Ovary (tissue), 3 donors: ENCODE measurements at regions not wholly inside any gene's neighbourhood (a gene's known extent, or its start where the extent isn't known, plus 50 kb on each side); places are given as distances from the start of the nearest gene placed in this dataset.

Experiments used
- EP300 ChIP-seq: sonication (generic); formaldehyde crosslinking; IDR thresholded peaks from one replicate; pipeline ENCODE4 v1.6.1; 2017; ENCODE audit warnings: antibody characterized with exemption
- POLR2A ChIP-seq: fragments of 450-650 bp; IDR thresholded peaks from one replicate; pipeline ENCODE4 v1.6.1; 2017; ENCODE audit warnings: antibody characterized with exemption, mild to moderate bottlenecking, moderate library complexity
- TF ChIP-seq, protein P1 (sequence below), 3 donors: fragments of 450-650 bp in 2 of 3; fragments of 200-600 bp in 1 of 3; IDR thresholded peaks; one replicate each; pipeline versions ENCODE4 v1.5.1 to v1.8.0; 2016 to 2022; ENCODE audit warnings: antibody characterized with exemption in 3 of 3, mild to moderate bottlenecking in 1 of 3
- donor health status: DM: no; HTN: no; CAD: no.

DNA sequence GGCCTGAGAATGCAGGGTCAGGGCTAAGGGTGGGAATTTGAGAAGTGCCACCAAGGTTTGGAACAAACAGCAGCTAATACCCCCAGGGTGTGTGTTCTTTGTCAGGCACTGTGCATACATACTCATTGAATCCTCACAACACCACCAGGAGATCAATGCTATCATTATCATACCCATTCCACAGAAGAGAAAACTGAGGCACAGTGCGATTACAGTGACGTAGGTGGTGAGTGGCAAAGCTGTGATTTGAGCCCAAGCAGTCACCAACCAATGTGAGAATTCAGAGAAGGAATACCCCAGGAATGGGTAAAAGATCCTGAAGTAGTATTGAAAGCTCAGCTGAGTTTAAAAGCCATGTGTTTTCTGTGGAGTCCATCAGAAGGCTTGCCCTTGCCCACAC is 281.6 kb upstream of the MGAT5 start:
- TF ChIP-seq, protein P1, sequence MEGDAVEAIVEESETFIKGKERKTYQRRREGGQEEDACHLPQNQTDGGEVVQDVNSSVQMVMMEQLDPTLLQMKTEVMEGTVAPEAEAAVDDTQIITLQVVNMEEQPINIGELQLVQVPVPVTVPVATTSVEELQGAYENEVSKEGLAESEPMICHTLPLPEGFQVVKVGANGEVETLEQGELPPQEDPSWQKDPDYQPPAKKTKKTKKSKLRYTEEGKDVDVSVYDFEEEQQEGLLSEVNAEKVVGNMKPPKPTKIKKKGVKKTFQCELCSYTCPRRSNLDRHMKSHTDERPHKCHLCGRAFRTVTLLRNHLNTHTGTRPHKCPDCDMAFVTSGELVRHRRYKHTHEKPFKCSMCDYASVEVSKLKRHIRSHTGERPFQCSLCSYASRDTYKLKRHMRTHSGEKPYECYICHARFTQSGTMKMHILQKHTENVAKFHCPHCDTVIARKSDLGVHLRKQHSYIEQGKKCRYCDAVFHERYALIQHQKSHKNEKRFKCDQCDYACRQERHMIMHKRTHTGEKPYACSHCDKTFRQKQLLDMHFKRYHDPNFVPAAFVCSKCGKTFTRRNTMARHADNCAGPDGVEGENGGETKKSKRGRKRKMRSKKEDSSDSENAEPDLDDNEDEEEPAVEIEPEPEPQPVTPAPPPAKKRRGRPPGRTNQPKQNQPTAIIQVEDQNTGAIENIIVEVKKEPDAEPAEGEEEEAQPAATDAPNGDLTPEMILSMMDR (IDR thresholded peaks at IDR 0.05), result no peak
- TF ChIP-seq POLR2A (no peak), EP300 (no peak)
